ENCODE measurements at regions not wholly inside any gene's neighbourhood (a gene's known extent, or its start where the extent isn't known, plus 50 kb on each side); places are given as distances from the start of the nearest gene placed in this dataset.

DNA sequence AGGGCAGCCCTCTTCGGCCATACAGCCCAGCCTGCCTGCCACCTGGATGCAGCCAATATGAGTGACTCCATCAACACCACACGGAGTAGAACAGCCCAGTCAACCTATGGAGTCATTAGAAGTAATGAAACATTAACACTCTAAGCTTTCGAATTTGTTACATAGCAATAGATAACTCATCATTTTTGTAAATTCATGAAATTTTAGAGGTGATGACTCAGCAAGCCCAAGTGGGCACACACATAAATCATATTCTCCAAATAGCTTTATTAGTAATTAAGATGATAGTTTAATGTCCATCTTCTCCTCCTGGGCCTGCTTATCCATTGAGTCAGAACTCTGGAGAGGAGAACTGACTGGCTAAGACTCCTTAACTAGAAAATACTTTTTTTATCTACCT is 335.0 kb upstream of the KCNH8 start:
- DNase-seq = no peak

DNA sequence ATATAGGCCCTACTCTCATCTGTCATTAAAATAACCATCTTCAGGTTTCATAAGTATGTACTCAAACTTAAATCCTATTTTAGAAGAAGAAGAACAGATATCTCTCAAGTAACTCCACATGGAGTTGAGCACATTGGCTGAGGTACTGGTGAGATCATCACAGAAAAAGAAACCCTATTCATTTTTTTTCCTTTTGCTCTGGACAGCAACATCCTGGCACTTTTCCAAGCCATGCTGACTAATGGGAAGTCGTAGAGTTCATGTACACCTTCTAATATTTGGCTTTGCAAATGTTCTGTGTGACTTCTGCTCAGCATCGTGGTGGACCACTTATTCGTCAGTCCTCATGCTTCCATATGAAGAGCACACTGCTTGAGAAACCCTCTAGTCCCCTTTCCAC is 336.0 kb upstream of the KCNH8 start:
- DNase-seq = no peak

DNA sequence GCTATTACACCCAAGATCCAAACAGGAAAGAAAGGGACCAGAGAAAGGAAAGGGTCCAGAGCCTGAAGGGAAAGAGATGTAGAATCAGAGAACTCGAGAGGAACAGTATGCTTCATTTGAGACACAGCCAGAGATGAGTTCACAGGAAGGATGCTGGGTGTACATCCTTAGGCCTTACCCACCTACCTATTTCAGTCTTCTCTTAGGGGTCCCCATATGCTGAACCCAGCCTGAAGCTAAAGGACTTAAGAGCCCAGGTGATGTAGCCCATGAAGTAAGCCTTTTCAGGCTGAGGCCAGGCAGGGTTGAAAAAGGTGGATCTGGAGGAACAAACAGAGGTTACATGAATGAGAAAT is 338.0 kb upstream of the KCNH8 start:
- no peak for DNase-seq

DNA sequence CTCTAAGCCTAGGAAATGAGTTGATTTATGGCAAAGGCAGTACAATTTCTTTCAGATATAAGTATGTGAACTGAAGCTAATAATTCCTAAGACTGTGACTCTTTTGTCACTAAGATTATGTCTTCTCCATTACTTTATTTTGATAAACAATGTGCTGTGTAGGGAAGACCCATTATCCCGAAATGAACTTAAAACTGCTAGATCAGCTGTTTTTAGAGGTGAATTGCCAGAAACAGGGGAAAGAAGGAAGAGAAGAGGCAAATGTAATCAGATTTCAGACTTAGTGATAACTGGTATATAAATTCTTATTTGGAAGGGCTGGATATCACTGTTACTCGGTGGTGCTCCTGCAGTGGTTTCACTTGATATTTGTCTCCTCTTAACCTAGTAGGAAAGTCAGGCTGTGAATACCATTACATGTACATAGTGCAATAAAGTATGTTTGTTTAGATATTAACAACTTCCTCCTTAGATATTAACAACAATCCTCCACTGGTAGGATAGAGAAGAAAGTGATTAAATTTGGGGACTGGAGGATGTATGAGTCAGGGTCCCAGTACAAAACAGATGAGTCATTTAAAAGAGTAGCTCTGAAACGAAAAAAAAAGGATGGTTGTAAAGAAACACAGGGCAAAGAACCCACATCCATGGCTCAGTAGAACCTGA is 338.5 kb upstream of the KCNH8 start:
- DNase-seq = no peak

DNA sequence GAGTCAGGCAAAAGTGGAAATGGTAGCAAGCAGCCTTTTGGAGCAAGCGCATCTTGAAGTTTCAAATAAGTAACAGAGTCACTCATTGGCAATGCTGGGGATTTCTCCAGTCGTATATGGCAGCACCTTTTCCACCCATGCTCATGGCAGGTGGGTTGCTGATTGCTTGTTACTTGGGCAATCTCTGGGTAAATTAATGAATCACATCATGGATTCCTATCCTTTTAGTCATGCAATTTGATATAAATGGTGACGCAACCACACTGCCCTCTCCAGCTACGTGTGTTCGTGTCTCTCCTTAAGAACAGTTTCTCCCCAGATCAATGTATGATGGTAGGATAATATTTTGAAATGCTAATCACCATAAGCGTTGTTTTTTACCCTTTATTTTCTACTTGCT is 339.9 kb upstream of the KCNH8 start:
- DNase-seq = no peak

DNA sequence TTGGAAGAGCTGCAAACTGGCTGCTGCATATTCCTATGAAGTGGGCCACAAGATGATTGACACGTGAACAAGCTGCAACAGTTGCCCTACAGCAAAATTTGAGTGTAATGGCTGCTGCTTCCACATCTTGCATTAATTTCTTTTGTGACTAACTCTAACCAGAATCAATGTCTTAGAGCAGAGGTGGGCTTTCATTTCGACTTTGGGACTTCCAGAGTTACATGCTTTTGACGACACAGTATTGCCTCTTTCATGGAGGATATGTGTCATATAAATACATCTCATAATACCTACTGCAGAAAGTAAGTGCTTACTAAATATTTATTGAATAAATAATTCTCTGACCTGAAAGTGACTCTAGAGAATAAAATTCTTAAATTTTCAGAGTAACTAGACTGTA is 340.7 kb upstream of the KCNH8 start:
- no peak for DNase-seq

DNA sequence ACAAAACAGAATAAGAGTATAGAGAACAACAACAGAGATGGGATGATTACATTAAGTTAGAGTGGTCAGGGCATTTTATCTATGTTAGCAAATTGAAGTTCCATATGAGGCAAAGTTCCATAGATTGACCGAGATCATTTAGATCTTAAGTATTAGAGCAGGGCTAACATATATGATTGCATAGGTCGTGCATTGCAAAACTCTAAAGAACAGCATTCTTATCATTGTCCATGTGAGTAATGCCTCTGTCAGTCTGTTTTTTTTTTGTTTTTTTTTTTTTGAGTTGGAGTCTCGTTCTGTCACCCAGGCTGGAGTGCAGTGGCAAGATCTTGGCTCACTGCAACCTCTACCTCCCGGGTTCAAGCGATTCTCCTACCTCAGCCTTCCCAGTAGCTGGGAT is 341.7 kb upstream of the KCNH8 start:
- no peak for DNase-seq

DNA sequence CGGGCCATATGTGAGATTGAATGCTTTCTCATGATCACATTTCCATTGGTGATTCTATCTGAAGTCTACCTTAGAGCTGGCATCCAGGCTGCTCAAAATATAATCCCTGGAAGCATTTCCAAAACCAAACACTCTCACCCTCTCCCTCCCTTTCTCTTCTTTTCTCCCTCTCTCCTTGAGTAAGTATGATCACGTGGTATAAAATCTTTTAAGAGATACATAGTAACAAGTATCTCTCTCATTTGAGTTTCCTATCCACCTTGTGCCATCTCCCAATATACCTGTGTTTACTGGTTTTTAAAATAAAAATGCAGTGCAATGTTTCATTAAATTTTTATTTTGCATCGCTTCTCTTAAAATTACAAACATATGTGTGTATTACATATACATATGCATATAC is 350.9 kb upstream of the KCNH8 start:
- no peak for DNase-seq

DNA sequence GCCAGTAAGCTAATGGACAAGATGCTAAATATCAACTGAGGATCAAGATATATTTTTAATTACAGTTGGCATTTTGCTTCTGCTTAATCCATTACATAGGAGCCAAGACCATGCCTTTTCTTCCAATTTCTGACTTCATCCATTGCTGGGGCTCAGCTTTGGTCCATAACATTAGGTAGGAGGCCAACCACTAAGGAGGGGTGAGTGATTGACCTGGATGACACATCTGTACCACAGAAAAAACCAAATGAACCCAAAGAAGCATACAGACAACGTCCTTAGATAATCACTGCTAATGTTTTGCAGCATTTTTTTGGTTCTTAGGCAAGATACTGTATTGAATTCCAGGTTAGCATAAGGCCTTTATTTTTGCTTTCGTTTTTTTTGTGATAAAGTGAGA is 353.2 kb upstream of the KCNH8 start:
- DNase-seq = no peak

DNA sequence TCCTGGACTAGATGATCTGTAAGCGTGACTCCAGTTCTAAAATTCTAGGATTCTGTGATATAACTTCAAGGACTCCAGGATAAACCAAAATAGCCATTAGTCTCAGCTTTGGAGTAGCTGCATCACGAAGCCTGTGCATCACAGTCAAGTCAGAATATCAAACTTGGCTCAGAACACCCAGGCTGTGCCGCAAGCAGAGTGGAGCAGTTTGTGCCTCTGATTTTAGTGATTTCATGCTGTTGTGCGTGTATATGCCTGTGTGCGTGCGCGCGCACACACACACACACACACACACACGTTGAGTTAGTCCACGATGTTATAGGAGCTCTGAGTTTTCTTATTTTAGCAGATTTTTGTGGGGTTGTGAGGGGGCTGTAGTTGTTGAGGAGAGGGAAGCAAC is 356.6 kb upstream of the KCNH8 start:
- DNase-seq = no peak

DNA sequence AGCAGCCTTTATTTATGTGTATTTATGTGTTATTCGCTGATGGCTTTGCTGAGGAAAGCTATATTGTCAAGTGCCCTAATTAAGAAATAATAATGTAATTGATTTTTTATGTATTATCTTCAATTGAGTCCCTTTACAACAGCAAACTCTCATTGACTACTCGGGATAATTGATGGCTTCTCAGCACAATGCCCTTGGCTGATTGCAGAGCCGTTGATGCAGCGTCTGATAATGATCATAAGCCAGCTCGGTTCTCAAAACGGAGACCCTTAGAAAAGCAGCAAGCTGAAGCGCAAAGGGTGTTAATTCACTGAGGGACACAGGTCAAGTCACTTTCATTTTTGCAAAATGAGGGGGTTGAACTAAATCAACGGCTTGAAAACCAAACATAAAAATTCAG is 357.1 kb upstream of the KCNH8 start:
- DNase-seq = no peak

DNA sequence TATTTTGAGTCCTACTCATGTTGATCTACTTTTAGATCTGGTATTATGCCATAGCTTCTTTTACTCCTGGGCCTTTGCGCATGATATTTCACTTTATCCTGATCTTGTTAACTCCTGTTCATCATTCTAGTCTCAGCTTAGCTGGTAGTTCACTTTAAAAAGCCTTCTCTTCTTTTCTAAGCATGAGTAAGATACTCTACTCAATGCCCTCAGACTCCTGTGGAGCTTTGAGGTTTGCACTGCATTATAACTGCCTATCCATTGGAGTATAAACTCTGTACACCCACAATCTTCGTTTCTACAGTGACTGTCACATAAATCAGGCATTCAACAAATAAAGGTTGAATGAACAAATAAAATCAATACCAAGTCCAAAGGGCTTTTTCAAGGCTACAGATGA is 357.9 kb upstream of the KCNH8 start:
- no peak for DNase-seq

DNA sequence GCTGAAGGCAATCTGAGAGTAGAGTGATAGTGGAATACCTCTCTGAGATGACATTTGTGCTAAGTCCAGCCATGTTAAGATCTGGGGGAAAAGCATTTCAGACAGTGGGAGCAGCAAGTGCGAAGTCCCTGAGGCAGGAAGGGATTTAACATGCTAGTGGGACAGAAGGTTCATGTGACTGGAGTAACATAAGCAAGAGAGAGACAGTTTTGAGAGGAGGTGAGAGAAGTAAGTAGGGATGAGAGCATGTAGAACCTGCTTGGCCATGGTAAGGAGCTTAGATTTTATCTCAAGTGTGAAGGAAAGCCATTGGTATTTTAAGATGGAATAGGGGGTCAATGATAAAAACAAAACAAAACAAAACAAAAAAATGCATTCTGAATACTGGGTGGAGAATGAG is 358.6 kb upstream of the KCNH8 start:
- DNase-seq = no peak

DNA sequence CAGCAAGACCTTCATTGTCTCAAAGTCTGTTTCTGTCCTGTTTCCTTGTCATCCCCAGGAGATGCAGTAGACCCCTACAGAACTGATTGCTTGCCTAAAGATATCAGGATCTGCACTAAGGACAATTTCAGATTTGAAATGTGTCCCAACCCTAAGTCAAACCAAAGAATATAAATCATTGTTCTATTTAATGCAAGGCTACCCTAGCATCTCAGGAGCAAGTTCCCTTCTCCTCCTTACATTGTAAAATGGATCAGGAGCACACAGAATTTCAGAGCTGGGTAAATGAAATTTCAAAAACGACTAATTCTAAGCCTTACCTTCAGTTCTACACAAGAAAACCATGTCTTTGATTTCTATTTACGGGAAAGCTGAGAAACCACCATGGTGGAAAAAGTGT is 360.9 kb upstream of the KCNH8 start:
- no peak for DNase-seq

DNA sequence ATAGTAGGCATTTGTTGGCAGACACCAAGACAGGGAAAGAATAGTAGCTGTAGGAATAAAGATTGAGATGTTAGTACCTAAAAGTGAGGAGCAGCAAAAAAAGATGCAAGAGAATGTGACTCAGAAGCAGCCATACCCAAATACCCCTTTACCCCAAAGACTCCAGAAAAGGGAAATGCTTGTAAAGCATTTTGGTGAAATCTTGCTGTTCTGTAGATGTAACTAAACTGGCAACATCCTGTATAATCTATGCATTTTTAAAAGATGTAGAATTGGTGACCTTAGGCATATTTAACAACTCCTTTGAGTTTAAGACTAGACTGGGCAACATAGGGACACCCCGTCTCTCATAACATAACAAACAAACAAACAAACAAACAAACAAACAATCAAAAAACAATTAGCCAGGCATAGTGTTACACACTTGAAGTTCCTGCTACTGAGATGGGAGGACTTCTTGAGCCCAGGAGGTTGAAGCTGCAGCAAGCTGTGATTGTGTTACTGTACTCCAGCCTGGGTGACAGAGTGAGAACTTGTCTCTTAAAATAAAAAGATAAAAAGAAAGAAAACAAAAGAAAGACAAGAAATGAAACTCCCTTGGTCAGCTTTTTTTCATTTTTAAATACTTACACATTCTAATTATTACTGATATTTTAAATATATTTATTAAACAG is 361.5 kb upstream of the KCNH8 start:
- DNase-seq = no peak

DNA sequence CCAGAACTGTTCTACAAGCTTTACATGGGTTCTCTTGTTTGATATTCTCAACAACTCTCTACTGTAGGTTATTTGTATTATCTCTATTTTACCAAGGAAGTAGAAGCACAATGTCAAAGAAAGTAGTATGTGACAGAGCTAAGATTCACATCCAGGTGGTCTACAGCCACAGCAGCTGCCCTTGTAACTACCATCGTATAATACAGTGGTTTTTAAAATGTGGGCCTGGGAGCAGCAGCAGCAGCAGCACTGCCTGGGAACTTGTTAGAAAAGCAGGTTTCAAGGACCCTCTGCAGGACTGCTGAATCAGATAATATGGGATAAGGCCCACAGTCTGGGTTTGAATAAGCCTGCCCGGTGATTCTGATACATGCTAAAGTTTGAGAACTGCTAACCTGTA is 357.1 kb upstream of the SATB1 start:
- DNase-seq = no peak

DNA sequence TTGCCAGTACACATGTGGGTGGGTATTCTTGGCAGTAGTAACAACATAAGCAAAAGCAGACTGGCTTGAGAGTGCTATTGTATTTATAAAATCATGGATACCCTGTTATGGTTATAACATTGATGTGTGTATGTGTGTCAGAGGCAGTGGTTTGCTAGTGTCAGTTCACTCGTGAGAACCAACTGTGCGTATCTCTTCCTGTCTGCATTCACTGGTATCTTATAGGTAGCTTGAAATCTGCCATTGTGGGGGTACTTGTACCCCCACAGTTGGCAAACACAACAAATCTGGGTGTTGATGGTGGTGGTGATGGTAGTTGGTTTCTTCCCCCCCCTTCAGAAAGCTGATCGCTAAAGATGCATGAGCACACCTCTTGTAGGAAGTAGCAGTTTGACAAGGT is 355.8 kb upstream of the SATB1 start:
- DNase-seq = no peak

DNA sequence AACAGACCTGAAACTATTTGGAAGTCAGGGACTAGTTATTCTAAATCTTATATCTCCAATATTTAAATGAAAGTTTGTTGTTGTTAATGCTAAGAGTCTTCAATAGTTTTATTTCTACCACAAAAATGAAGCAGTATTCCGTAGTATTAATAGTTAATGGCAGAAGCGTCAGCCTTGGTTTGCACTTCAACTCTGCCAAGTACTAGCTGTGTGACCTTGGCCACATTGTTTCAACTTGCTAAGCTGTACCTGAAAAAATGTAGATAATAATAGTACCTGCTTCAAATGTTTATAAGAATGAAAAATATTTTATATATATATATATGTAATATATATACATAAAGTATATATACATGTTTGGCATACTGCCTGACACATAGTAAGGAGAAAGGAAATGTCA is 354.6 kb upstream of the SATB1 start:
- no peak for DNase-seq

DNA sequence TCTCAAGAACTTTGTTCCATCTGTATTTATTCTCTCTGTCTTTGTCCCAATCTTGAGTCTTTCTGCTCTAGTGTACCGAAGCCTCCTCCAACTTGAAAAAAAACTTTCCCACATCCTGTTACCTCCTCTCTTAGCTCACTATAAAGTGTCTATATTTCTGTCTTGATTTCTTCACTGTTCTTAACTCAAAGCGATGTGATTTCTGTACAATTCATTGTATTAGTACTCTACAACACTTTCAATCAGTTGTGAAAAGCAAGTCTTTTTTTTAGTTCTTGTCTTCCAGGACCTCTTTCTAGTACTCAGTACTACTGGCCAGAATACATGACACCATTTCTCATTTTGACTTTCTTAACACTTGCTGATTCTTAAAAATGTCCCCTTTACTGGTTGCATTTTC is 353.5 kb upstream of the SATB1 start:
- no peak for DNase-seq

DNA sequence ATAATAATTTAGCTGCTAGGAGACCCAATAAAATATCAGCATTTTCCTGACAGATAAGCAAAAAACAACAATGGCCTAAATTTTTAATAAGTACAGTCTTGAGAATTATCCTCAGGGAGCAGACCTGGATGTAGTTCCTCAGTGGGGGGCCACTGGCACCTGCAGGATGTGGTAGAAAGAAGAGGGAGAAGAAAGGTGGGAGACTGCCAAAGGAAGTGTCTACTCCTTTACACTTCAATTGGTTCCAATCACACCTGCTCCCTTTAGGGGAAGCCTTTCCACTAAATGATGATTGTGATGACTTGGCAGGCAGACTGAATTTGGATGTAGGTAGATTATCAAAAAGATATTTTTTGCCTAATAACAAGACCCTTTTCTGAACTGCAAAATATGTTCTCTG is 353.0 kb upstream of the SATB1 start:
- DNase-seq = no peak

DNA sequence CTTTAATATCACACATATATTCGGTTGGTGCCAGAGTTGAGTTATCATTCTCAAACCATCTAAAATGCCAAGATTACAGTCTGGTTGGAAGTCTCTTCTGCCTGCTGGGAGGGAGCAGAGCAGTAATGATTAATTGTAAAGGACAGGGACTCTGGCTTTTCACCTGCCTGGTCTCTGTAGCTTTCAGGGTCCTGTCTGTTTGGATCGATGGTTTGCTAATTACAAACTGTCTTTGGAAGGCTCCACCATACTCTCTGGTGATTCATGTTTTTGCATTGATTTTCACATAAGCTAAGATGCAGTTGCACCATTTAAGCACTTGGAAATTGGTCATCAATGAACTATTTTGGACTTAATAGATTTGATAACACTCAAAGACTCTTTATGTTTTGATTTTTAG is 350.4 kb upstream of the SATB1 start:
- DNase-seq = no peak

DNA sequence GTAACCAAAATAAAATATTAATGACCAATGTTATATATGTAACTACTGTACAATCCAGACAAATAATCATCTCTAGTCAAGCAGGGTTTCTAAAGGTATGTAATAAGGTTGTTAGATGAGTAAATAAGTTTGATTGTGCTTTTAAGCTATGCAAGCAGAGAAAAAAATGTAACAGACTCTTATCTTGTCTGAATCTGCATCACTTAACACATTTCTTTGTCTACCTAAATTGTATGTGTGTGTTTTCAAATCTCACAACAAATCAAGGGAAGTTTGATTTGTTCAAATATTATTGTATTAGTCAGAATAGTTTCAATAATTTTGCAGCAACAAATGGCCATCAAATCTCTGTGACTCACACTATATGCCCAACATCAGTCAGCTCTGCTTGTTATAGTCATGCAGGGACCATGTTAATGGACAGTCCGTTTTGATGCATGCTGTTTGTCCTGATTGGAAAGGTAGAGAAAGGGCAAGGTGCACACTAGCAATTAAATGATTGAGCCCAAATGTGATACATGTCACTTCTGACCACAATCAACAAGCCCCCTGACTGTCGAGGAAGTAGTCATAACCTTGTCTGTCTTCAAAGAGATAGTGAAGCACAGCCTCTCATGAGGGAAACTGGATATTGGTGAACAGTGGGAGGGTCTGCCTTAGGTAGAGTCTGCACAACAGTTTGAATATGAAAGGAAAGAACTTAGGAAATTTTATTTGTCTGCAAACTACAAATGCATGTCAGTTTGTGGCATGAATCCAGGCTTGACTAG is 349.4 kb upstream of the SATB1 start:
- DNase-seq = no peak

DNA sequence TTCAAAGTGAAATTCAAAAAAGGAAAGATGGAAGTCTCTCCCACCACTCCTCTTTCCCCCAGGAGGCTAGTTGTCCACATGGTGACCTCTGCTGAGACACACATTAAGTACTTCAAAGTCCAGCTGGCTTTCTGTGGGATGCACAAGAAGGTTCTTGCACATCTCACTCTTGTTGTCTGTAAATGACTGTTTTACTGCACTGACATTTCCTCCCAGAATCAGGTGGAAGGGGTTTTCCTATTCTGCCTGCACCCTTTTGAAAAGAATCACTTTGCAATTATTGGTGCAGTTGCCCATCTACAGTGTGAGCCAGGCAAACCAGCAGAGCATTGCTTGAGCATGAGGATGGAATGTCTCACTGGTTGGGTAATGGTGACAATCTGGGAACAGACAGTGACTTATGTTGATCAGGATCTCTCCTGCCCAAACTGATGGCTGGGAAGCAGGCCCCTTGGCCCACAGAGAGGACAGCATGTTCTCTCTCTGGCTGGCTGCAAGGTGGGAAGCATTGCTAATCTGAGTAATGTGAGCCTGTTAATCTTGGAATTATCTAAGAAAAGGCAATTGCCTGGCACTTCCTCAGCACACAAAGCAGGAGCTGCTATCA is 347.7 kb upstream of the SATB1 start:
- no peak for DNase-seq

DNA sequence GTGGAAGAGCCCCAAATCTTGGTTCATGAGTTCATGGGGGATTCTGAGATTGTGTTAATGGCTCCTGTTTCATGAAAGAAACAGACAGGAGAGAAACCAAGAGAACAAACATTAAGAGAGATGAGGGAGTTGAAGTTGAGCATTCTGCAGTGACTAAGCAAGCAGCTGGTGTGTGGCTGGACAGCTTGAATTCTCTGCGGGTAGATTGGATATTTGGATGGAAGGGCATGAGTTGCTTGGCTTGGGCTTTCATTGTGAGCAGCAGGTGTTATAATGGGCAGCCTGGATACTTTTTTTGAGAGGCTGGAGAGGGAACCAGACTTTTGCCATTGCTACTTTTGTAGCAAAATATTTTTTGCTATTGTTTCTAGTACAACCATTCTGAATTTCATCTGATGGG is 346.8 kb upstream of the SATB1 start:
- no peak for DNase-seq
